ENCODE measurements at regions not wholly inside any gene's neighbourhood (a gene's known extent, or its start where the extent isn't known, plus 50 kb on each side); places are given as distances from the start of the nearest gene placed in this dataset.

DNA sequence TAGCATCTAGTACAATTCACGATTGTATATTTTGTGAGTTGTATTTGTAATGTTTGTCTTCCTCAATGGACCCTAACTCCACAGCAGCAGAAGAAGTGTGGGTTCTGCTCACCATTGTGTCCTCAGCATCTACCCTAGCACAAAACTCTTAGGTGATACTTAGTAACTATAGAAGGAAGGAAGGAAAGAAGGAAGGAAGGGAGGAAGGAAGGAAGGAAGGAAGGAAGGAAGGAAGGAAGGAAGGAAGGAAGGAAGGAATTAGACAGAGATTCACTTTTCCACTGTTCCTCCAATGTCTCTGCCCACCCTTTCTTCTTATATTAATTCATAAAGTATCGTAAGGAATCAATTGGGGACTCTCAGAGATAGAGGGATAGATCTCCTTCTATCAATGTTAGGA lies 288.2 kb downstream of the NFIB start:
- TF ChIP-seq, protein P1, sequence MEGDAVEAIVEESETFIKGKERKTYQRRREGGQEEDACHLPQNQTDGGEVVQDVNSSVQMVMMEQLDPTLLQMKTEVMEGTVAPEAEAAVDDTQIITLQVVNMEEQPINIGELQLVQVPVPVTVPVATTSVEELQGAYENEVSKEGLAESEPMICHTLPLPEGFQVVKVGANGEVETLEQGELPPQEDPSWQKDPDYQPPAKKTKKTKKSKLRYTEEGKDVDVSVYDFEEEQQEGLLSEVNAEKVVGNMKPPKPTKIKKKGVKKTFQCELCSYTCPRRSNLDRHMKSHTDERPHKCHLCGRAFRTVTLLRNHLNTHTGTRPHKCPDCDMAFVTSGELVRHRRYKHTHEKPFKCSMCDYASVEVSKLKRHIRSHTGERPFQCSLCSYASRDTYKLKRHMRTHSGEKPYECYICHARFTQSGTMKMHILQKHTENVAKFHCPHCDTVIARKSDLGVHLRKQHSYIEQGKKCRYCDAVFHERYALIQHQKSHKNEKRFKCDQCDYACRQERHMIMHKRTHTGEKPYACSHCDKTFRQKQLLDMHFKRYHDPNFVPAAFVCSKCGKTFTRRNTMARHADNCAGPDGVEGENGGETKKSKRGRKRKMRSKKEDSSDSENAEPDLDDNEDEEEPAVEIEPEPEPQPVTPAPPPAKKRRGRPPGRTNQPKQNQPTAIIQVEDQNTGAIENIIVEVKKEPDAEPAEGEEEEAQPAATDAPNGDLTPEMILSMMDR (IDR thresholded peaks at IDR 0.05): no peak
- no peak for TF ChIP-seq POLR2A (IDR thresholded peaks at IDR 0.05)

All from thyroid gland (tissue), 4 donors.